PC-3 (cell line): ENCODE measurements at regions not wholly inside any gene's neighbourhood (a gene's known extent, or its start where the extent isn't known, plus 50 kb on each side); places are given as distances from the start of the nearest gene placed in this dataset.

Experiments
- CTCF ChIP-seq: fragments of 300-600 bp; sonication (generic); conservative IDR thresholded peaks from 2 replicates; pipeline ENCODE4 v1.5.1; 2017; ENCODE audit warnings: antibody characterized with exemption, low read depth, mild to moderate bottlenecking, low read length
- EZH2 ChIP-seq: fragments of 300-600 bp; sonication (generic); IDR thresholded peaks from one replicate; pipeline ENCODE4 v1.6.1; 2017; ENCODE audit warnings: antibody characterized with exemption, mild to moderate bottlenecking, low read length; ENCODE audit not compliant: unreplicated experiment

- TF ChIP-seq CTCF (no peak), EZH2 (no peak)
Measured at GRCh38 chr18:43965691-43966090, 688.4 kb upstream of the SYT4 start.
